Endothelial cell (in vitro differentiated cells): ENCODE measurements at regions not wholly inside any gene's neighbourhood (a gene's known extent, or its start where the extent isn't known, plus 50 kb on each side); places are given as distances from the start of the nearest gene placed in this dataset.

Experiments
- DNase-seq: peaks from one replicate; pipeline ENCODE4 v3.0.0; 2021; ENCODE audit warnings: low spot score
- H3K27ac Mint-ChIP-seq: one replicate; pipeline ENCODE4 v1.8.0; 2021; ENCODE audit warnings: mixed read lengths, inconsistent platforms; ENCODE audit not compliant: unreplicated experiment
- H3K27me3 Mint-ChIP-seq: one replicate; pipeline ENCODE4 v1.8.0; 2021; ENCODE audit warnings: mild to moderate bottlenecking, moderate library complexity, mixed read lengths, inconsistent platforms; ENCODE audit not compliant: unreplicated experiment
- H3K36me3 Mint-ChIP-seq: one replicate; pipeline ENCODE4 v1.8.0; 2021; ENCODE audit warnings: mild to moderate bottlenecking, low read depth, mixed read lengths, inconsistent platforms; ENCODE audit not compliant: unreplicated experiment
- H3K4me1 Mint-ChIP-seq: one replicate; pipeline ENCODE4 v1.8.0; 2021; ENCODE audit warnings: mild to moderate bottlenecking, mixed read lengths, inconsistent platforms; ENCODE audit not compliant: unreplicated experiment
- H3K4me3 Mint-ChIP-seq: one replicate; pipeline ENCODE4 v1.8.0; 2021; ENCODE audit warnings: mild to moderate bottlenecking, mixed read lengths, inconsistent platforms; ENCODE audit not compliant: unreplicated experiment
- H3K9me3 Mint-ChIP-seq: one replicate; pipeline ENCODE4 v1.8.0; 2021; ENCODE audit warnings: mixed read lengths, inconsistent platforms; ENCODE audit not compliant: unreplicated experiment
- TF ChIP-seq, protein P1 (sequence below): fragments of 200-600 bp; sonication (generic); IDR thresholded peaks from one replicate; pipeline ENCODE4 v1.5.0; 2021; ENCODE audit warnings: antibody characterized with exemption; ENCODE audit not compliant: unreplicated experiment

DNA sequence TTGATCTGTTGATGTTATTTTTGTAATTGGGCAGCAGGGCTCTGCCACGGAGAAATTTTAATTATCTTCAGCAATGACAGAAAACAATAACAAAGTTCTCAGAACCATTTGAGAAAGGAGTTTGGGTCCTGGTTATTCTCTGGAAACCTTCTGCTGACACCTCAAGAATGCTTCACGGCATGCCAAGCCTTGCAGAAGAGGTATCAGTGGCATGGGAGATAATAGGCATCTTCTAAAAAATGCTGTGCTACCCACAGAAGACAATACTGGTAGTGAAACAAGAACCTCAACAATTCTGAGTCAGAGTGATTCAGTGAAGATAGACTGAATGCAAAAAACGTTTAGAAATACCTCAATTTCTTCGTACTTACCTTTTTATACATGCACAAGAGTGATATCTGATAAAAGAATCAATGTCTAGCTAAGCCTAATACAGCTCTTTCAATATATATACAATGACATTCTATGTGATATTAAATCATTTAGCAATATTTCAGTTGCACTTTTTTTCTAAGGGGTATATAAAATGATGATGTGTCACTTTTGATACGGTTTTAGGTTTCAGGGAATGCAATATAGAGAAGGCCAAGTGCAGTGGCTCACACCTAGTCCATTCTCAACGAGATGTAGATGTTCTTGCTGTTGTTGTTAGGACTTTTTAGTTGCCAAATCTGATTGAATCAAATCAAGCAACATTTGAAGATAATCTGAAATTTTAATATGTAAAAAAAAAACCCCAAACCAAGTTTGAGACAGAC is 110.4 kb upstream of the COL21A1 start:
- H3K9me3 Mint-ChIP-seq = no peaks in the 10 kb centered on the region

DNA sequence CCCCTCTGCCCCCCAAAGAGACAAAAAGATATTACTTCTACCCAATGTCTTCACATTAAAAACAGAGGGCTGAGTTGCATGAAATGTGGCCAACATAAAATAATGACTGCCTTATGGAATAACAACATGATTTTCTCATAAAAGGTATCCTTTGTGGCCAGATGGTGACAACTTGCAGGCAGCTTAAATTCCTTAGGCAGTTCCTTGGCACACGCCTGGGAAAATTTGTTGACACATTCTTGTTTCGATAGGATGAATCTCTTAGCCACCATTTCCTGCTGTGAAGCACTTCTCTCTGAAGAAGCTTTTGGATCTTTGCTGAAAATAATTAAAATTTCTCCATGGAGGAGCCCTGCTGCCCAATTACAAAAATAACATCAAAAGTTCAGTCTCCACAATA is 109.0 kb upstream of the COL21A1 start:
- no peaks in the 10 kb centered on the region for H3K9me3 Mint-ChIP-seq
- DNase-seq = no peak
- no peak overlapping the region for H3K4me3 Mint-ChIP-seq
- peaks cover 3% of the 10 kb centered on the region for H3K27me3 Mint-ChIP-seq
- no peak overlapping the region for H3K27ac Mint-ChIP-seq
- TF ChIP-seq, protein P1, sequence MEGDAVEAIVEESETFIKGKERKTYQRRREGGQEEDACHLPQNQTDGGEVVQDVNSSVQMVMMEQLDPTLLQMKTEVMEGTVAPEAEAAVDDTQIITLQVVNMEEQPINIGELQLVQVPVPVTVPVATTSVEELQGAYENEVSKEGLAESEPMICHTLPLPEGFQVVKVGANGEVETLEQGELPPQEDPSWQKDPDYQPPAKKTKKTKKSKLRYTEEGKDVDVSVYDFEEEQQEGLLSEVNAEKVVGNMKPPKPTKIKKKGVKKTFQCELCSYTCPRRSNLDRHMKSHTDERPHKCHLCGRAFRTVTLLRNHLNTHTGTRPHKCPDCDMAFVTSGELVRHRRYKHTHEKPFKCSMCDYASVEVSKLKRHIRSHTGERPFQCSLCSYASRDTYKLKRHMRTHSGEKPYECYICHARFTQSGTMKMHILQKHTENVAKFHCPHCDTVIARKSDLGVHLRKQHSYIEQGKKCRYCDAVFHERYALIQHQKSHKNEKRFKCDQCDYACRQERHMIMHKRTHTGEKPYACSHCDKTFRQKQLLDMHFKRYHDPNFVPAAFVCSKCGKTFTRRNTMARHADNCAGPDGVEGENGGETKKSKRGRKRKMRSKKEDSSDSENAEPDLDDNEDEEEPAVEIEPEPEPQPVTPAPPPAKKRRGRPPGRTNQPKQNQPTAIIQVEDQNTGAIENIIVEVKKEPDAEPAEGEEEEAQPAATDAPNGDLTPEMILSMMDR = no peak
- no peaks in the 10 kb centered on the region for H3K36me3 Mint-ChIP-seq
- peaks cover 10% of the 10 kb centered on the region for H3K4me1 Mint-ChIP-seq

More for the DNA sequence above, 110.4 kb upstream of the COL21A1 start:
- TF ChIP-seq, protein P1 = no peak
- no peak overlapping the region for H3K4me3 Mint-ChIP-seq
- no peaks in the 10 kb centered on the region for H3K36me3 Mint-ChIP-seq
- DNase-seq = no peak
- H3K27ac Mint-ChIP-seq = no peak overlapping the region
- H3K4me1 Mint-ChIP-seq = peaks cover 20% of the 10 kb centered on the region
- H3K27me3 Mint-ChIP-seq = peaks cover 5% of the 10 kb centered on the region

DNA sequence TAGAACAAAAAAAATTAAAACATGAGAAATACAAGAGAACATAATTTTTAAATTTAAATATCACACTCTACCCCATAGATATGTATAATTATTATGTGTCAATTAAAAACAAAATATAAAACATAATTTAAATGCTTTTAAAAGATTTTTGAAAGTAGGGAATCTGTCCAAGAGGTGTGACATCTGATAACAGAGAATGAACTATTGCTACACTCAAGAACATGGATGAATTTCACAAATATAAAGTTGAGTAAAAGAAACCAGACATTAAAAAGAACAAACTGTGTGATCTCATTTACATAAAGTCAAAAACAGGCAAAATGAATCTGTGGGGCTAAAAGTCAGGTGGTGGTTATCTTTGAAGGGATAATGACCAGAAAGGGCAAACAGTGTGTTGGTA is 106.5 kb upstream of the COL21A1 start:
- Mint-ChIP-seq H3K27ac (no peak overlapping the region), H3K9me3 (no peaks in the 10 kb centered on the region), H3K36me3 (no peaks in the 10 kb centered on the region), H3K27me3 (peaks cover 3% of the 10 kb centered on the region), H3K4me3 (no peak overlapping the region), H3K4me1 (peaks cover 6% of the 10 kb centered on the region)
- no peak for DNase-seq
- TF ChIP-seq, protein P1 = no peak

DNA sequence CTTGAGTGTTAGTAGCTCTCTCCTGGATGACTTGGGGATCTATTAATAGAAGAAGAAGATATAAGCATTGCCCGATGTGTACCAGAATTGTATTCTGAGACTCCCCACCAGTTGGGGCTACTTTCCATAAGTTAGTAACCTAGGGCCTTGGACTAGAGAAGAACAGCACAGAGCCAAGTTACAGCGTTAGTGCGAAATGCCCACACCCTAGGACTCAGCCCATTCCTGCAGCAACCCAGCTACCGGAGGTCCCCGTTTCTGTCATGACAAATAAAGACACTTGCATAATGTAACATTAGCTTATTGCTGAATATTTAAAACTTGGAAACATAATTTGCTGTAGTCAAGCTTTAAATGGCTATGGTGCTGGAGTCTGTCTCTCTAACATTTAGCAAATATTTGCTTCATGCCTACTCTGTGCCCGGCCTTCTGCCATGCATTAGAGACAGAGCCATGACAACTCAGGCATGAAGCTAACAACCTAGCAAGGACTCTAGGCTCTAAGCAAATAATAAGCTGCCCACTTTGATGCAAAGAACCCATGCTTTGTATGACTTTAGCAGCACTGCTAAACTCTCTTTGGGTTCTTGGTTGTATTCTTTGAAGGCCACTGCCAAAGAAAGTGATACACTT is 103.4 kb upstream of the COL21A1 start:
- TF ChIP-seq, protein P1 = no peak
- H3K36me3 Mint-ChIP-seq = no peaks in the 10 kb centered on the region
- H3K4me1 Mint-ChIP-seq = peaks cover 9% of the 10 kb centered on the region
- no peak overlapping the region for H3K4me3 Mint-ChIP-seq
- H3K9me3 Mint-ChIP-seq = no peaks in the 10 kb centered on the region
- H3K27ac Mint-ChIP-seq = no peak overlapping the region
- DNase-seq = no peak
- peaks cover 2% of the 10 kb centered on the region for H3K27me3 Mint-ChIP-seq

DNA sequence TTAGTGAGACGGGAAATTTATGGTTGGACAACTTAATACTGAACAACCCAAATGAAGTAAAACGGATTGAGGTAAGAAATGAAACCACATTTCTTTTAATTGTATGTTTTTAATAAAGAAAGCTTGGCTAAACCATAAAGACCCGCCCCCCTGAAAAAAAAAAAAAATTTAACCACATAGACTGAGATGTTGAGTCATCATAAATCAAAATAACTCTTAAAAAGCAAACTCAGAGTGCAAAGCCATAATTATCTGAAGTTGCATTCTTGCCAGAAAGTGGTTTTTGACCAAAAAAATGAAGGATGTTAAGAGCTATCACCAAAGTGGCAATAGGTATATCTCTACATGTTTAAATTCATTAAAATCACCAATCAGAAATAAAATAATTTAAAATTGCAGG is 101.8 kb upstream of the COL21A1 start:
- H3K27ac Mint-ChIP-seq = no peak overlapping the region
- H3K4me3 Mint-ChIP-seq = no peak overlapping the region
- H3K36me3 Mint-ChIP-seq = no peaks in the 10 kb centered on the region
- TF ChIP-seq, protein P1 = no peak
- H3K27me3 Mint-ChIP-seq = peaks cover 2% of the 10 kb centered on the region
- peaks cover 17% of the 10 kb centered on the region for H3K4me1 Mint-ChIP-seq
- no peak for DNase-seq
- no peaks in the 10 kb centered on the region for H3K9me3 Mint-ChIP-seq
